Pons (tissue), 1 donor: ENCODE measurements at regions not wholly inside any gene's neighbourhood (a gene's known extent, or its start where the extent isn't known, plus 50 kb on each side); places are given as distances from the start of the nearest gene placed in this dataset.
"Not testable (repeated sequence)": the region's sequence is repeated elsewhere in the genome, so short reads cannot be mapped to it uniquely, and the experiment has no call there.

Experiments
- DNase-seq: peaks from one replicate; pipeline ENCODE4 v3.0.0-alpha.2; 2016; ENCODE audit warnings: low spot score

GRCh38 chr6:4503700-4504099 lies 272.5 kb upstream of the CDYL start:
- DNase-seq, result no peak

DNA sequence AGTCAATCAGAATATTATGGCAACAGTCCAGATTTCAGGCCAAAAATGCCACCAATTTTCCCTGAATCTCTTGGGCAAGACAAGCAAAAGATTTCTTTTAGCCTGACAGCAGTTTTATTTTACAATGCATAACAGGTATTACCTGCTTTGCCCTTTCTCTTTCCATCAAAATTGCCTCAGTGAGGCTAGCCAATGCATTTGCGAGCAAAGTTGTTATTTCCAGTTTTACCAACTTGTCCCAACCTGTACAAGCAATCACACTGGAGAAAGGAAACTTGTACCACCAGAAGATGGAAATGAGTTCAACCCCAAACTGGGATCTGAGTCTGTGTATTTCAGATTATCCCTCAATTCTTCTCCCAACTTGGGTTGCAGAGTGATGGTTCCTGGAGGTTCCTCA lies 279.9 kb upstream of the CDYL start:
- DNase-seq, result no peak

GRCh38 chr6:4491501-4492260 lies 284.5 kb upstream of the CDYL start:
- DNase-seq, result no peak

DNA sequence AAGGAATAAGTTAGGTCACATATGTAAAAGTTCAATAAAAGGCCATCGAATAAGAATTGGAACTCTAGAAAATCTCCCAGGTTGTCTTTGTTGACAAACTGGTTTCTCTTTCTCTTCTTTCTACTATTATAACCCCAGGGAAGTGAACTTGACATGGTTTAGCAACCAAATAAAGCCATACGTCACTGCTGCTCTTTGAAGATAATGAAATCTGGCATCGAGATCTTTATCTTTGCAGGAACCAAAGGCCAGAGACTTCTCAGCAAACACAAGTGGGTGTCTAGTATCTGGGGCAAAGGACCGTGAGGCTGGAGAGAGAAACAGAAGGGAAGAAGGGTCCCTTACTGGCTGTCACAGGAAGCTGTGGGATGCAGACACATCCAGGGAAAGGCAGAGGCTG lies 286.7 kb upstream of the CDYL start:
- DNase-seq, result no peak

DNA sequence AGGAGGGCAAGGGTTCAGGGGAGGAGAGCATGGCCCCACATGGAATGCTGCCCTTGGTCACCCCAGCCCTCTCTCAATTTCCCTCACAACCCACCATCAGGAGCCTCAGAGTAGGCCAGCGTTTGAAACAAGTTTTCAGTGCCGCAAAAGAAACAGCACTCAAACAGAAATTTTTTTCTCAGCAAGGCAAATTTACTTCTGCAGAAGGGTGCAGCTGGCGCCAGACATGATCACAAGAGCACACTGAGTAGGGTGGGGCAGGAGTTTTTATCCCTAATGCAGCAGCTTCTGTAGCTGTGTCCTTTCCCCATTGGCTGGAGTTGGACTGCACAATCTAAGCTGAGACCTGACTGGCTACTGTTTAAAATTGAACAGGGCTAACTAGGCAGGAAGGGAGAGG lies 287.8 kb upstream of the CDYL start:
- no peak for DNase-seq

DNA sequence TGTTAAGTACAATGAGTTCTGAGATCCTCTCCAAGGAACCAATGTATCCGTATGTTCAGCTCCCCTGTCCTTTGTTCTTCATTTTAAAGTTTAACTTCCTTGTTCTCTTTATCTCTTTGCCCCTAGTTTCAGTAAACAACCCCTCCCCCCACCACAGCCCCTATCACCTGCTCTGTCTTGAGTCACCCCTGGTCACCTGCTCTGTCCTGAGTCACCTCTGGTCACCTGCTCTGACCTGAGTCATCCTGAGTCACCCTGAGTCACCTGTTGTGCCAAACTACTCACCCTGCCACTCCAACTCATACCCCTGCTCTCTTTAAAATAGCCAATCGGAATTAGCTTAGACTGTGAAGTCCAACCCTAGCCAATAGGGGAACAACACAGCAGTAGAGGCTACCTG lies 288.7 kb upstream of the CDYL start:
- DNase-seq, result no peak

DNA sequence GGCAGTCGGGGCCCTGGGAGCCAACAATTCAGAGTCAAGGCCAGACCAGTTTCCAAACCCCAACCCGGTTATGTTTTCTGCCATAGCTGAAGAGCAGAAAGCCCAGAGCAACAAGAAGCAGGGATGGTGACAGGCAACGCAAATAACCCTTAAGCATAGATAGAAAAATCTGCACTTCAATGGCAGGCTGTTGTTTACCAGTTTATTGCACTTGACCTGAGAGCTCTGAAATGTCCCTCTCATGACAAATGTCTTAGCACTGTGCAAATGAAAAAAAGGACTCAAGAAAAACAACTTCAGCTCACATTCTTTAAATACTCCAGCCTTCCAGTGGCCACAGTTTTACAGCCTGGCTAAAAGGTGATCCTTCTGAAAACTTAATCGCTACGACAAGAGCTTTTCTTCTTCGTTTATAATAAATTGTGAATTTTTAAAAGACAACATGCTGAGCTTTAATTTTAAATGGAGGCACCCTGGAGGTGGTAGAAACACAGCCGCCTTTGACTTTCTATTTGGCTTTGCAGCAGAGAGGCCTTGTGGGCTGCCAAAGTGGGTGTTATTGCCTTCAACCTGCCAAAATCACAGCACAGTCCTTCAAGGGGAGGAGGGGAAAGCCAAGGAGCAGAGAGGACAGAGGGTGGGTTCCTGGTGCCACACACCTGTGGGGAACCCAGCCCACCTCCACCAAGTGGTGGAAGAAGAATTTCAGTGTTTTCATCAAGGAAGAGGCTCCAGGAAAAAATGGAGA lies 289.5 kb upstream of the CDYL start:
- DNase-seq, result no peak

DNA sequence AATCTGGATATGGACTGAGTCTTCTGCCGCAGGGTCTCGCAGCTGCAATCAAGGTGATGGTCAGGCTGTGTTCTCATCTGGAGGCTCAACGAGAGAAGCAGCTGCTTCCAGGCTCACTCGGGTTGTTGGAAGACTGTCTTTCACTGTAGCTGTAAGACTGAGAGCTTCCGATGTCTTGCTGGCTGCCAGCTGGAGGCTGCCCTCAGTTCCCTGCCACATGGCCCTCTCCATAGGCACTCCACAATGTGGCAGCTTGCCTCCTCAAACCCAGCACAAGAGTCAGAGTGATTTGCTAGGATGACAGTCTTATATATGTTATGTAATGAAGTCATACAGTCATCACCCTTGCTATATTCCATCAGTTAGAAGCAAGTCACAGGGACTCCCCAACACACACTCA lies 290.5 kb upstream of the CDYL start:
- no peak for DNase-seq

GRCh38 chr6:4482461-4482860 lies 293.7 kb upstream of the CDYL start:
- DNase-seq, result no peak

DNA sequence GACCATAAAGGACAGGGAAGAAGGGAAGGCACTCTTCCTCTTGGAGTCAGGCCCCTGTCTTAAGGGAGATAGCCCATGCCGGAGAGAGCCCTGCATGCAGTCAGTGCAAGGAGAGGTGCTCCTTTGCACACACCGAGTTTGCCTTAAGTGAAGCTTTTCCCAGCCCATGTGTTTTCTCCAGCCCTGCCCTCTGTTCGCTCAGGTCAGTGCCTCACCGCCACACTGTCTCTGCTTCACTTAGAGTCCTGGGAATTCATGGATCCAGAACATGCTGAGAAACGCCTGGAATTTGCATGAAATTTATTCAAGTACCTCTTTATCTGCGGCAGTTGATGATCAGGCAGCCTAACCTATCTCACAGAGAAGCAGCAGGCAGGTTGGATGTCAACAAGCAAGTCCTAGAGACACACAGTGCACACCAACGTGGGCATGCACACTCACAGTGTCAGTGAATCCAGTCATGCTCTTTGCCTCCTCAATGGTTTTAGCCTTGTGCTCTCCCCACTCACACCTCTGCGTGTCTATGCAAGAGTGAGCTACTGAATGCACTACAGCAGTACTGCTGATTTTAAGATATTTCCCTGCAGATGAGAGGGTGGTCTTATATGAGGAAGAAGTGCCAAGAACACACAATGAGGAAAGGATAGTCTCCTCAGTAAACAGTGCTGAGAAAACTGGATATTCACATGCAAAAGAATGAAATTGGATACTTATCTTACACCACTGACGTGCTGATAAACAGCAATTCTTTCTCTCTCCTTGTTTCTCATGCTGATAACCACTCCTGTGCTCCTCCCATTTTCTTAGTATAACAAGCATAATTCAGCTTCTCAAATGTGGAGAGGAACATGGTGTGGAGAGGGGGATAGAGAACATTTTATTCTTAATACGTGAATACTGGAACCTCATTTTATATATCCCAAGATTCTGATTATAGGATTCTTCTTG lies 295.1 kb upstream of the CDYL start:
- no peak for DNase-seq

DNA sequence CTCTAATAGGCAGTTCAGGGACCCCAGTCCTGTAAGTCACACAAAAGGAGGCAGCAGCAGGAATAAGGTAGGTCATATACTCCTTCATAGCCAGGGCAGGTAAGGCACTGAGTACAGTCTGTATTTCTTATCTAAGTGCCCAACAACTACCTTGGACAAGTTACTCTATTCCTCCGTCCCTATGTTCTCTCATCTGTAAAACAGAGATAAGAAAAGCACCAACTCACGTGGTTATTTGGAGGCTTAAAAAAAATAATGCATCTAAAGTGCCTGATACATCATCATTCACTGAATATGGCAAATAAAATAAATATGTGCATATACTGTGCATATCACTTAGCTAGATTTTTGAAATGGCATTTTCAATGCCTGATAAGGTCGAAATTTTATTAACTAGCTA lies 298.1 kb upstream of the CDYL start:
- no peak for DNase-seq

DNA sequence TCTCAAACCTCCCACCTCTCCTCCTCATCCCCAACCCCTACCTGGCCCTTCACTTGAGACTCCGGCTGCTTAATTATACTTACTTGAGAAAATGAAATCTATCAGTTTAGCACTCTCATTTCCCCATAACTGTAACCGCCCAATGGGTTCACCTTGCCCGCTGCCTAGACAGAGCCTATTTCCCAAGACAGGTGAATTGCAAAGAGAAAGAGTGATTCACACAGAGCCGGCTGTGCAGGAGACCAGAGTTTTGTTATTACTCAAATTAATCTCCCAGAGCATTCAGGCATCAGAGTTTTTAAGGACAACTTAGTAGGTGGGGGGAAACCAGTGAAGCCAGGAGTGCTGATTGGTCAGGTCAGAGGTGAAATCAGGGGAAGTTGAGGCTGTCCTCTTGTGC lies 301.4 kb upstream of the CDYL start:
- no peak for DNase-seq

DNA sequence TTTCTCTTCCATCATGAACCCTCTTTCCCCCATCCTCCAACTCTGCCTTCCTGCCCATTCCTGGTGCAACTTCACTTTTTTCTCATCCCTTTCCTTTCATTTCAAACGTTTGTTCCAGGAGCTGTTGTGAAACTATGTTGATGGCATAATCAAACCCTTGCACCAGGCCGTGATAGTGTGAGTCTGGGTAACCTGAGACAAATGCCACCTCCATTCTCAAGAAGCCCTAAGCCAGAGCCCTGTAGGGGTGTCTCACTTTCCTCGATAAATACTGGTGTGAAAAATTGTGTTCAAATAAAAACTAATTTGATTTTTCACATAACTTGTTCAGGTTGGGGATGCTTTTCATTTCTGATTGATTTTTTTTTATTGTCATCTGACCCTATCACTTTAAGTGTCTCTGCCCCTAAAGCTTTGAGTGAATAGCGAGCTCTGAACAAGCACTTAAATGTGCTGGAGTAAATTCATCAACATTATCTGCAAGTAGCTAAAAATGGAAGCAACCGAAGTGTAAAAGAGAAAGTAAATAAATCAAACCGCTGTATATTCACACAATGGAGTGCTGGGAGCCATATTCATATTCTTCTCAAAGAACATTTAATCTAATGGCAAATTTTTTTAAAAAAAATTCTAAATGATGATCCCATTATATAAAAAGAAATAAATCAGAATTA lies 303.1 kb upstream of the CDYL start:
- no peak for DNase-seq

- no peak for DNase-seq
These were observed 304.0 kb upstream of the CDYL start for GRCh38 chr6:4472222-4472621.

- not testable (repeated sequence) for DNase-seq
These were observed 304.7 kb upstream of the CDYL start for GRCh38 chr6:4471515-4471914.

GRCh38 chr6:4470698-4471210 lies 305.4 kb upstream of the CDYL start:
- DNase-seq, result no peak

GRCh38 chr6:4466769-4467480 lies 309.3 kb upstream of the CDYL start:
- no peak for DNase-seq

- DNase-seq, result peak; percentile 44
These were observed 309.9 kb upstream of the CDYL start for GRCh38 chr6:4466261-4466660.

DNA sequence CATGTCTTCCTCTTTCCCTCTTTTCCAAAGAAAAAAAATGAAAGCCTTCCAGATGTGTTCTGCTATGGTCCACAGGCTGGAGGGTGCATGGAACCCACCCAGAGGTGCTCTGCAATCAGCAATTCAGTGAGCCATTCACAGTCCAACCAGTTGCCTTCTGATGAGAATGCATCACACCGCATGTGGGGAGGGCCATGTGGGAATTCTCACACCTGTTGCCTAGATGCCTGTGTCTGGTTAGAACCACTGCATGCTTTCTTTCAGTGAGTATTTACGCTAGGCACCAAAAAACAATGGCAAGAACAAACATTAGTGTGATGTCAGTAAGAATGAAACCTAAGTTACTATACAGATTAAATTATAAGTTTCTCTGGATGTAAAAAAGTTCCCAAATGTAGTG lies 311.6 kb upstream of the CDYL start:
- DNase-seq, result no peak

- DNase-seq, result no peak
These were observed 313.0 kb upstream of the CDYL start for GRCh38 chr6:4463236-4463635.
